HG02798 (cell line): ENCODE measurements at regions not wholly inside any gene's neighbourhood (a gene's known extent, or its start where the extent isn't known, plus 50 kb on each side); places are given as distances from the start of the nearest gene placed in this dataset.
A peak's percentile ranks its signal among the peaks of the same experiment; 100 is the strongest.
"Not testable (repeated sequence)": the region's sequence is repeated elsewhere in the genome, so short reads cannot be mapped to it uniquely, and the experiment has no call there.

ENCODE experiments used
- ATAC-seq: cut with Tn5 transposase; IDR thresholded peaks from one replicate; pipeline ENCODE4 v1.9.1; 2021; ENCODE audit warnings: mild to moderate bottlenecking; ENCODE audit not compliant: unreplicated experiment, poor library complexity

- no peak for ATAC-seq
These were observed 426.6 kb upstream of the CHRM2 start for GRCh38 chr7:136441835-136442234.

GRCh38 chr7:136431736-136432135, 436.7 kb upstream of the CHRM2 start:
- ATAC-seq, result not testable (repeated sequence)

DNA sequence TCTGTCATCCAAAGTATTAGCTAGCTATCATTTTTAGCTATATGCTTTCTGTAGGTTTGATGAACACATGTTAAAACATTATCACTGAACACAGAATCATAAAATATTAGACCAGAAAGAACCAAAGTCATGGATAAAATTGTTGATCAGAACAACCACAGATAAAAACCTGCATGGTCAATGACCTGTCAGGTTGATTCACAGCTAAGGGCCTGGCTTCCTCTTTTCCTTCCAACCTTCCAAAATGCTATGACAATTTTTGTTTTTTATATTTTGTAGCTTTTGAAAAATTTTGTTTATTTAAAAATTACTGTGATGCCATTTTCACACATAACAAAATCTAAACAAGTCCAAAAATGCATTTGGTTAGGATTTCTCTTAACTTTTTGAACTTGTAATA, 444.4 kb upstream of the CHRM2 start:
- ATAC-seq, result no peak

DNA sequence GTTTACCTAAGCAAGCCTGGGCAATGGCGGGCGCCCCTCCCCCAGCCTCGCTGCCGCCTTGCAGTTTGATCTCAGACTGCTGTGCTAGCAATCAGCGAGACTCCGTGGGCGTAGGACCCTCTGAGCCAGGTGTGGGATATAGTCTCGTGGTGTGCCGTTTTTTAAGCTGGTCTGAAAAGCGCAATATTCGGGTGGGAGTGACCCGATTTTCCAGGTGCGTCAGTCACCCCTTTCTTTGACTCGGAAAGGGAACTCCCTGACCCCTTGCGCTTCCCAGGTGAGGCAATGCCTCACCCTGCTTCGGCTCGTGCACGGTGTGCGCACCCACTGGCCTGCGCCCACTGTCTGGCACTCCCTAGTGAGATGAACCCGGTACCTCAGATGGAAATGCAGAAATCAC, 442.6 kb upstream of the MTPN start:
- not testable (repeated sequence) for ATAC-seq

DNA sequence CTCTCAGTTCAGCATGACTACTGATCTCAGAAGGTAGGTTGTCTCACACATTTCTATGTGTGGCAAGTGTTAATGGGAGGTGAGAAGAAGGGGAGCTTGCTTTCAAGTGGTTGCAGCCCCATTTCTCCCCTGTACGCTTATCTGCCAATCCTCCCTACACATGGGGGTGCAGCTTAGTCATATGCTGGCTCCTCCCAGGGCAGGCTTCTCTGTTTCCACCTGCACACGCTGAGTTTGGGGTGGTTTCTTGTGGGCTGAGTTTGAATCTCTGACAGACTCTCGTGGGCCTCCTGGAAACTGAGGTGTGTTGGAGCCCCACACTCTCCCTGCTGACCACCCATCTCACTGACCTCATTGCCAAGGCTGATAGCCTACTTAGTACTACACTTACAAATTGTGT, 435.8 kb upstream of the MTPN start:
- no peak for ATAC-seq

- peak; percentile 95 for ATAC-seq
These were observed 429.0 kb upstream of the MTPN start for GRCh38 chr7:136405931-136406777.

GRCh38 chr7:136403591-136403990, 426.4 kb upstream of the MTPN start:
- ATAC-seq, result no peak

- no peak for ATAC-seq
These were observed 423.7 kb upstream of the MTPN start for GRCh38 chr7:136400877-136401276.

DNA sequence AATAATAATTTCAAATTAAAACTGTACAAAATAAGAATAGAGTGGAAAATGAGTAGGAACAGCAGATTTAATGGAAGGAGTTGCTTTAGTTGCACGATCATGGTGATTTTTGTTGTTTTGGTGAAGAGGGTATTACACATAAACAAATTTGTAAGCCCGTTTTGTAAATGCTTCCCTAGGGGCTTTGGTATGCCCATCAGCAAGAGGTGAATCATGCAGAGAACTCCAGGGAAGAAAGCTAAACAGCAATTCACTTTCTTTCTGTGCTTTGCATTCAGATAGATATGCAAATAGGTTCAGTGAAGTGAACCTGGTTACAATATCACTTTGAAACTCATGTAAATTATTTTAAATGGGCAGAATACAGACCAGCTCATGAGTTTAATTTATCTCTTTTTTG, 422.2 kb upstream of the MTPN start:
- no peak for ATAC-seq

DNA sequence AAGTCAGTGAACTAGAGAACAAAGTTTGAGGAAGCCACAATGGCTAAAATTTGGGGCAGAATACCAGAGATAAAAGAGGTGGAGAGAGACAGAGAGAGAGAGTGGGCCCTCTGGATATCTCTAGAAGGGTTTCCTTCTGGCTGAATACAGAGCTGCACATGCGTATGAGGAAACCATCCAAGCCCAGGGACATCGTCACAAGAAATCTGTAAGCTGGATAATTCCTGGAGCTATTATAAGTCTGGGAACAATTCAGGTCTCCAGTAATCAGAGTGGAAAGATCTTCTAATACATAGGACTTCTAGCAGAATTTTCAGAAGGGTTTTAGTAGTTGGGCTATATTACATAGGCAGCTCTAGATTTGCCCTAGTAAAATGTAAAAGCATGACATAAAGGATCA, 415.7 kb upstream of the MTPN start:
- ATAC-seq, result no peak

- ATAC-seq, result no peak
These were observed 414.2 kb upstream of the MTPN start for GRCh38 chr7:136391371-136391770.

GRCh38 chr7:136389933-136390332, 412.8 kb upstream of the MTPN start:
- ATAC-seq, result no peak

GRCh38 chr7:136386876-136387275, 409.7 kb upstream of the MTPN start:
- ATAC-seq, result no peak

GRCh38 chr7:136371409-136371808, 394.2 kb upstream of the MTPN start:
- ATAC-seq, result not testable (repeated sequence)

DNA sequence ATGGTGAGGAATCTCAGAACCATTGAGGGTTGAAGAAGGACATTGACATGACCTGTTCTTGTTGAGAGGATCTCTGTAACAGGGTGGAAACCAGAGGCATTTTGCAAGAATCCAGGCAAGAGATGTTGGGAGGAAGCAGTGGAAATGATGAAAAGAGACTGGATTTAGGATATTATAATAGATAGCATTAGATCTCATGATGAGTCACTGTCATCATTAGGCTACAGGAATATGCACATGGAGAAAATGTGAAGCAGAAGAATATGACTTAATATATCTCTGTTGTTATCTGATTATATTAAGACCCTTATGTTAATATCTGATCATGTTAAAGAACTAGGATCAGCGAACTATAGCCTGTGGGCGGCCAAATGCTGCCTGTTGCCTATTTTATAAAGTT, 393.0 kb upstream of the MTPN start:
- no peak for ATAC-seq

- ATAC-seq, result no peak
These were observed 392.1 kb upstream of the MTPN start for GRCh38 chr7:136369225-136369624.

- ATAC-seq, result peak; percentile 98
These were observed 382.3 kb upstream of the MTPN start for GRCh38 chr7:136359333-136359903.

- ATAC-seq, result peak; percentile 71
These were observed 376.1 kb upstream of the MTPN start for GRCh38 chr7:136353287-136353686.

DNA sequence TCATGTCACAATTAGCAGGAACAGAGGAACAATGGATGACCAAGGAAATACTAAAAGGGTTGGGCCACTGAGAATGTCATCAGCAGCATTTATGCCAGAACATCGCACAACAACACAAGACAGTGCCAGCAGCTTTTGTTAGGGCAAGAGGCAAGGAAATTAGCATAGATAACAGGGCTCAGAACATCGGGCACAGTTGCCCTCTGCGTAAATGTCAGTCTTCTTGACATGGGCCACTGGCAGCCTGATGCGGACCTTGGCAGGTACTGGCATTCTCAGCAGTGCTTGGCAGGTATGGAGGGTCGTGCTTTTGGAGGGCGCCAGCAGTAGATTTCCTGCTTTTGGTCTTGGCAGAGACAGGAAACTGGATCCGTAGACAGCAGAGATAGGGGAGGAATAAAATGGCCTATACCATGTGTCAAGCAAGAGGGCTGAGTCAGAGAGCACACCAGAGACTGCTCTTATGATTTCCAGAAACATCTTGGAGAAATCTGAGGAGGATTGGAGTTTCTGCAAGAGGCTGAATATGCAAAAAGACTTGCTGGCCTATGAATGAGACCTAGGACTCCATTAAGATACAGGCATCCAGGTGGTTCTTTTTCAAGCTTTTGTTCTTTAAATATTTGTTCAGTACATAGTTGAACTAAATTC, 371.5 kb upstream of the MTPN start:
- no peak for ATAC-seq

DNA sequence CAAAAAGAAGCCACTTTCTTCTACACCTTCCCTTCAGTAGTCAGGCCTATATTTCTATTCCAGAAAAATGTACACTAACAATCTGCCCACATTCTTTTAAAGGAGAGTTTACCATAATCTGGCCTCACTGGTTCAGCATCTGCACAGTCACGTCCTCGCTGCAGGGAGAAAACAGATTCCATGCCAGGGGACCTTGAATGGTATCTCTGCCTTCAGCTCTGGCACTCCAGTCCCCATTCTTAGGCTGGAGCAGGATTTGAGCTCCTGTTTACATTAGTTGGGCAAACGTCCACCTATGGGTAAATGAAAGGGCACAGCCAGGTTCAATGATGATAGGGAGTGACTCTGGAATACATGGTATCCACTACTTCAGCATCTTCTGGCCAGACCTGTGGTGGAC, 371.0 kb upstream of the MTPN start:
- ATAC-seq, result no peak

- ATAC-seq, result no peak
These were observed 370.3 kb upstream of the MTPN start for GRCh38 chr7:136347488-136347887.

DNA sequence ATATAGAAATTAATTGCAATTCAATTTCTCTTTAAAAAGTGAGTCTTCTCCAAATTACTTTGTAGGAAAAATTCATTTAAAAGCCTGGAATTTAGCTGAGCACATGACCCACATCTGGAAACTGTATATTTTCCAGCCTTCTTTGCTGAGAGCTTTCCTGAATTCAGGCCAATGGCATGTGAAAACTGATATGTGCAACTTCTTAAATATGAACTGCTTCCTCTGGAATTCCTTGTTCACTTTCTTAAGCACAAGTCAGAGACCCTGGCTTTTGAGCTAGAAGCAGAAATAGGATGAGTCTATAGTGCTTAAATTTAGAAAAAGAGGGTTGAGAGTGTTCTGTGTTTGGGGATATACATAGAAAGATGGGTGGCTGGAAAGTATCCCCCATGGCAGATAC, 365.1 kb upstream of the MTPN start:
- no peak for ATAC-seq
